ENCODE measurements at regions not wholly inside any gene's neighbourhood (a gene's known extent, or its start where the extent isn't known, plus 50 kb on each side); places are given as distances from the start of the nearest gene placed in this dataset.

GRCh38 chr5:20335978-20336377, 348.0 kb upstream of the CDH18 start (continued):
- TF ChIP-seq ATF3 (IDR thresholded peaks at IDR 0.05; ENCODE audit: borderline replicate concordance, extremely low read depth, low read depth, low read length), result no peak
- no peak for TF ChIP-seq BACH1 (IDR thresholded peaks at IDR 0.05; ENCODE audit: borderline replicate concordance)
- no peak for TF ChIP-seq IKZF1 (conservative IDR thresholded peaks at IDR 0.05)
- TF ChIP-seq CBX5 (IDR thresholded peaks at IDR 0.05; ENCODE audit: low read depth), result no peak
- no peak for TF ChIP-seq ZBTB11 (CRISPR knock-in tag; IDR thresholded peaks at IDR 0.05)
- TF ChIP-seq PKNOX1 (IDR thresholded peaks at IDR 0.05), result no peak
- TF ChIP-seq E2F4 (IDR thresholded peaks at IDR 0.05; ENCODE audit: low read depth, low read length), result no peak
- no peak for TF ChIP-seq POU2F2 (IDR thresholded peaks at IDR 0.05; ENCODE audit: borderline replicate concordance, low read depth, low read length)
- no peak for TF ChIP-seq RAD51 (IDR thresholded peaks at IDR 0.05)
- TF ChIP-seq IRF3 (IDR thresholded peaks at IDR 0.05), result no peak

Data from GM12878 (cell line).